GM12878 (cell line): ENCODE measurements at regions not wholly inside any gene's neighbourhood (a gene's known extent, or its start where the extent isn't known, plus 50 kb on each side); places are given as distances from the start of the nearest gene placed in this dataset.

Experiments used
- ATAC-seq: fragments of 200-7000 bp; cut with Tn5 transposase; 3 replicates; pipeline ENCODE4 v1.9.1; 2020; ENCODE audit warnings: mild to moderate bottlenecking, moderate library complexity
- BruUV-seq: library from RNA; stranded (reverse); fragments of 400-500 nt; replicated peaks from 2 replicates; lab custom pipeline; 2021; lab: Mats Ljungman, UMichigan
- CTCF ChIA-PET: fragments of 300-600 bp; sonication (Branson Sonifier 250); formaldehyde crosslinking; extraction: SDS; loops from one replicate; lab custom pipeline; 2021; ENCODE audit warnings: inconsistent platforms; lab: Yijun Ruan, JAX
- POLR2A ChIA-PET: fragments of 350-600 bp; formaldehyde crosslinking; extraction: SDS; loops from one replicate; lab custom pipeline; 2021; ENCODE audit warnings: inconsistent platforms; lab: Charles Lee
- RAD21 ChIA-PET: fragments of 300-600 bp; sonication (Branson Sonifier 250); formaldehyde crosslinking; loops from one replicate; lab custom pipeline; 2023; ENCODE audit warnings: antibody characterized with exemption; ENCODE audit not compliant: unreplicated experiment; lab: Charles Lee
- SMC1A ChIA-PET: fragments of 300-600 bp; sonication (Branson Sonifier 250); formaldehyde crosslinking; loops from one replicate; lab custom pipeline; 2023; ENCODE audit not compliant: unreplicated experiment, uncharacterized antibody; lab: Charles Lee
- DNase-seq: peaks from one replicate; pipeline ENCODE4 v3.0.0-alpha.2; 2011; ENCODE audit warnings: low read depth, low spot score
- FAIRE-seq: peaks from 3 replicates; lab custom pipeline; 2011; peaks lifted over from hg19 to GRCh38; lab: Jason Lieb, UNC
- H2AFZ ChIP-seq: 2 replicates; pipeline ENCODE4 v1.6.0; 2011; ENCODE audit warnings: low read depth, low read length, control low read depth; ENCODE audit not compliant: control insufficient read depth
- H3K27ac ChIP-seq: 2 replicates; pipeline ENCODE4 v1.5.1; 2011; ENCODE audit warnings: control low read depth; ENCODE audit not compliant: control insufficient read depth, insufficient read depth
- H3K27me3 ChIP-seq, 2 experiments: replicated peaks in 1 of 2; 2 replicates each; pipeline versions ENCODE4 v1.6.0 to v1.6.1; 2011; ENCODE audit warnings: low read length in 1 of 2; ENCODE audit not compliant: control insufficient read depth in 2 of 2, insufficient read depth in 2 of 2
- H3K36me3 ChIP-seq, 2 experiments: 2 replicates each; pipeline ENCODE4 v1.5.1; 2011; ENCODE audit warnings: low read length in 1 of 2; ENCODE audit not compliant: control insufficient read depth in 2 of 2, insufficient read depth in 2 of 2
- H3K4me1 ChIP-seq: 2 replicates; pipeline ENCODE4 v1.6.1; 2011; ENCODE audit warnings: mild to moderate bottlenecking, low read length, moderate library complexity, mixed read lengths; ENCODE audit not compliant: control insufficient read depth, insufficient read depth
- H3K4me2 ChIP-seq: 2 replicates; pipeline ENCODE4 v1.6.0; 2011; ENCODE audit warnings: control low read depth; ENCODE audit not compliant: control insufficient read depth, insufficient read depth
- H3K4me3 ChIP-seq: fragments of 200-600 bp; sonication (generic); 2 replicates; pipeline ENCODE4 v1.5.1; 2016
- H3K79me2 ChIP-seq: 2 replicates; pipeline ENCODE4 v1.6.0; 2011; ENCODE audit warnings: low read length; ENCODE audit not compliant: control insufficient read depth, insufficient read depth
- H3K9ac ChIP-seq: 2 replicates; pipeline ENCODE4 v1.8.0; 2011; ENCODE audit warnings: low read length, control low read depth, mixed read lengths; ENCODE audit not compliant: control insufficient read depth, insufficient read depth
- H3K9me3 ChIP-seq: replicated peaks from 3 replicates; pipeline ENCODE4 v1.5.1; 2011; ENCODE audit warnings: mild to moderate bottlenecking, low read length; ENCODE audit not compliant: control insufficient read depth, insufficient read depth
- H4K20me1 ChIP-seq: 2 replicates; pipeline ENCODE4 v1.6.0; 2011; ENCODE audit not compliant: control insufficient read depth, insufficient read depth
- ATF3 ChIP-seq: IDR thresholded peaks from 2 replicates; pipeline ENCODE4 v1.6.1; 2011; ENCODE audit warnings: low read depth, mild to moderate bottlenecking, low read length, moderate library complexity, borderline replicate concordance; ENCODE audit errors: extremely low read depth
- BMI1 ChIP-seq: fragments of 450-650 bp; IDR thresholded peaks from 2 replicates; pipeline ENCODE4 v1.6.1; 2016; ENCODE audit warnings: mild to moderate bottlenecking, moderate library complexity, borderline replicate concordance
- E4F1 ChIP-seq: fragments of 450-650 bp; IDR thresholded peaks from 2 replicates; pipeline ENCODE4 v1.6.1; 2018; ENCODE audit warnings: borderline replicate concordance, mild to moderate bottlenecking; ENCODE audit not compliant: partially characterized antibody
- EGR1 ChIP-seq, 2 experiments: IDR thresholded peaks; 1 replicate in 1 of 2; 2 replicates in 1 of 2; pipeline ENCODE4 v1.6.1; 2011 to 2012; ENCODE audit warnings: low read depth in 2 of 2, low read length in 2 of 2, borderline replicate concordance in 1 of 2, mild to moderate bottlenecking in 1 of 2, moderate library complexity in 1 of 2
- ESRRA ChIP-seq: IDR thresholded peaks from 2 replicates; pipeline ENCODE4 v1.6.1; 2012; ENCODE audit warnings: mild to moderate bottlenecking, low read length, improper control_type of control experiment
- HDAC6 ChIP-seq: fragments of 200-600 bp; sonication (generic); IDR thresholded peaks from one replicate; pipeline ENCODE4 v1.8.0; 2017; ENCODE audit warnings: antibody characterized with exemption; ENCODE audit not compliant: unreplicated experiment
- NRF1 ChIP-seq: conservative IDR thresholded peaks from 2 replicates; pipeline ENCODE4 v1.6.1; 2011; ENCODE audit warnings: mild to moderate bottlenecking, low read depth, low read length, improper control_type of control experiment
- RAD51 ChIP-seq: fragments of 450-650 bp; IDR thresholded peaks from 2 replicates; pipeline ENCODE4 v1.6.1; 2016; ENCODE audit warnings: moderate library complexity, mild to moderate bottlenecking, inconsistent platforms
- SIN3A ChIP-seq: IDR thresholded peaks from 2 replicates; pipeline ENCODE4 v1.6.1; 2012; ENCODE audit warnings: low read depth, low read length, improper control_type of control experiment
- SMAD1 ChIP-seq: fragments of 450-650 bp; IDR thresholded peaks from 2 replicates; pipeline ENCODE4 v1.6.1; 2018; ENCODE audit warnings: mild to moderate bottlenecking, low read depth; ENCODE audit not compliant: partially characterized antibody
- ZNF384 ChIP-seq: IDR thresholded peaks from 2 replicates; pipeline ENCODE4 v1.6.1; 2012; ENCODE audit warnings: low read depth, mild to moderate bottlenecking, low read length, improper control_type of control experiment, borderline replicate concordance
- WGBS: methylation state at CpG from one replicate; pipeline ENCODE4 v1.1.6; 2016; ENCODE audit warnings: low lambda C conversion rate; ENCODE audit not compliant: insufficient replicate concordance, insufficient coverage; ENCODE audit errors: missing lambda C conversion rate; 5-methylcytosine and 5-hydroxymethylcytosine counted together
- in situ Hi-C: fragments of 300-500 bp; cut with MboI; formaldehyde crosslinking; loops from 9 replicates; pipeline ENCODE4 v1.14.3; 2018; ENCODE audit warnings: mixed read lengths
- intact Hi-C: fragments of 100-400 bp; cut with micrococcal nuclease; formaldehyde crosslinking; loops from one replicate; pipeline ENCODE4 v1.14.2; 2022; ENCODE audit not compliant: unreplicated experiment

- Histone ChIP-seq H3K9me3 (no peaks in the 10 kb centered on the region), H3K4me1 (no peaks in the 10 kb centered on the region), H3K4me3 (no peak overlapping the region), H3K79me2 (no peaks in the 10 kb centered on the region), H3K27ac (no peak overlapping the region), H4K20me1 (no peaks in the 10 kb centered on the region), H3K36me3 (no peaks in the 10 kb centered on the region), H2AFZ (no peak overlapping the region), H3K4me2 (no peak overlapping the region), H3K9ac (no peak overlapping the region), H3K27me3 (no peaks in the 10 kb centered on the region)
- DNase-seq = no peak
- ChIA-PET SMC1A (no interaction called here), CTCF (interaction anchor here (0.7 kb wide), 1 partner anchor 21 kb away, joined by 3 read pairs; no protein-coding TSS in a partner anchor), RAD21 (no interaction called here), POLR2A (no interaction called here)
- intact Hi-C loops (no loop called here), in situ Hi-C loops (no loop called here)
- BruUV-seq = no TSS peak
- 10% methylated on average over 3 of the region's 3 CpGs for WGBS
- peak; percentile 61; the same call in 2 of the 3 replicates for ATAC-seq
- no peak for FAIRE-seq
- TF ChIP-seq E4F1 (no peak), BMI1 (0 out of 2 replicates have a peak, but pooled peaks have one; percentile 33), EGR1 (IDR thresholded peaks at IDR 0.05; ENCODE audit: borderline replicate concordance in 1 of 2, low read depth in 2 of 2, low read length in 2 of 2) (no peak)
- TF ChIP-seq, all 136 proteins: peak for 1
Measured at GRCh38 chr13:108560093-108560492, 69.3 kb upstream of the MYO16 start.

GRCh38 chr13:108561149-108561548, 68.3 kb upstream of the MYO16 start:
- WGBS = 3% methylated on average over 2 of the region's 2 CpGs
- H3K9me3 ChIP-seq = no peaks in the 10 kb centered on the region
- SMC1A ChIA-PET = no interaction called here
- no peaks in the 10 kb centered on the region for H4K20me1 ChIP-seq
- no peaks in the 10 kb centered on the region for H3K27me3 ChIP-seq
- POLR2A ChIA-PET = no interaction called here
- H3K4me2 ChIP-seq = no peak overlapping the region
- BruUV-seq = no TSS peak
- H3K27ac ChIP-seq = no peak overlapping the region
- CTCF ChIA-PET = no interaction called here
- ATAC-seq = no peak
- intact Hi-C loops = no loop called here
- RAD21 ChIA-PET = no interaction called here
- DNase-seq = no peak
- no peaks in the 10 kb centered on the region for H3K36me3 ChIP-seq
- H2AFZ ChIP-seq = no peak overlapping the region
- H3K4me1 ChIP-seq = no peaks in the 10 kb centered on the region
- in situ Hi-C loops = no loop called here
- H3K4me3 ChIP-seq = no peak overlapping the region
- no peaks in the 10 kb centered on the region for H3K79me2 ChIP-seq
- no peak overlapping the region for H3K9ac ChIP-seq
- no peak for FAIRE-seq
- TF ChIP-seq SMAD1 (no peak), RAD51 (no peak), ZNF384 (no peak), SIN3A (no peak), E4F1 (no peak), ATF3 (no peak), ESRRA (no peak), NRF1 (no peak), HDAC6 (no peak)
